IMR-90 (cell line): ENCODE measurements at regions not wholly inside any gene's neighbourhood (a gene's known extent, or its start where the extent isn't known, plus 50 kb on each side); places are given as distances from the start of the nearest gene placed in this dataset.

ENCODE experiments used
- BHLHE40 ChIP-seq: fragments of 150-350 bp; IDR thresholded peaks from 2 replicates; pipeline ENCODE4 v1.6.1; 2016; ENCODE audit warnings: mild to moderate bottlenecking, low read depth, low read length
- CEBPB ChIP-seq: IDR thresholded peaks from 2 replicates; pipeline ENCODE4 v1.6.1; 2012; ENCODE audit warnings: low read depth, low read length, improper control_type of control experiment
- CTCF ChIP-seq: conservative IDR thresholded peaks from 2 replicates; pipeline ENCODE4 v1.5.1; 2012; ENCODE audit warnings: mild to moderate bottlenecking, low read depth, low read length, improper control_type of control experiment
- ELK1 ChIP-seq: fragments of 150-350 bp; IDR thresholded peaks from 2 replicates; pipeline ENCODE4 v1.6.1; 2016; ENCODE audit warnings: low read depth, mild to moderate bottlenecking, low read length, moderate library complexity, borderline replicate concordance
- MAZ ChIP-seq: IDR thresholded peaks from 2 replicates; pipeline ENCODE4 v1.6.1; 2012; ENCODE audit warnings: low read depth, mild to moderate bottlenecking, low read length, improper control_type of control experiment, moderate library complexity, borderline replicate concordance
- MXI1 ChIP-seq: IDR thresholded peaks from 2 replicates; pipeline ENCODE4 v1.6.1; 2012; ENCODE audit warnings: low read depth, mild to moderate bottlenecking, low read length, moderate library complexity, borderline replicate concordance
- POLR2A ChIP-seq: IDR thresholded peaks from 2 replicates; pipeline ENCODE4 v1.6.1; 2012; ENCODE audit warnings: mild to moderate bottlenecking, low read depth, low read length
- RAD21 ChIP-seq: IDR thresholded peaks from 2 replicates; pipeline ENCODE4 v1.6.1; 2012; ENCODE audit warnings: low read length, improper control_type of control experiment
- SMC3 ChIP-seq: fragments of 150-350 bp; IDR thresholded peaks from 2 replicates; pipeline ENCODE4 v1.6.1; 2016; ENCODE audit warnings: low read depth, mild to moderate bottlenecking, antibody characterized with exemption, low read length, moderate library complexity
- USF2 ChIP-seq: fragments of 150-350 bp; IDR thresholded peaks from 2 replicates; pipeline ENCODE4 v1.6.1; 2017; ENCODE audit warnings: mild to moderate bottlenecking, antibody characterized with exemption, low read length, low read depth

- TF ChIP-seq CTCF (no peak), POLR2A (no peak), MXI1 (no peak), CEBPB (no peak), ELK1 (no peak), SMC3 (no peak), MAZ (no peak), BHLHE40 (no peak), RAD21 (no peak), USF2 (no peak)
These were observed 82.9 kb upstream of the MED14 start for GRCh38 chrX:40818236-40818635.
